Stomach (tissue), 8 donors: ENCODE measurements at regions not wholly inside any gene's neighbourhood (a gene's known extent, or its start where the extent isn't known, plus 50 kb on each side); places are given as distances from the start of the nearest gene placed in this dataset.
"Not testable (repeated sequence)": the region's sequence is repeated elsewhere in the genome, so short reads cannot be mapped to it uniquely, and the experiment has no call there.

Source experiments
- DNase-seq, 2 donors: peaks; one replicate each; pipeline versions ENCODE4 v3.0.0 to v3.0.0-alpha.2; 2013 to 2019
- H3K27ac ChIP-seq, 5 donors: fragments of 200-600 bp in 4 of 5; sonication (generic) in 4 of 5; one replicate each; pipeline ENCODE4 v1.5.1; 2013 to 2019; ENCODE audit warnings: mild to moderate bottlenecking in 1 of 5, moderate library complexity in 1 of 5
- H3K27me3 ChIP-seq, 3 donors: fragments of 200-600 bp; sonication (generic); one replicate each; pipeline ENCODE4 v1.5.1; 2017 to 2019; ENCODE audit warnings: mixed run types in 1 of 3
- H3K36me3 ChIP-seq, 4 donors: fragments of 200-600 bp; sonication (generic); 1 replicate in 3 of 4; 2 replicates in 1 of 4; pipeline ENCODE4 v1.5.1; 2016 to 2019
- H3K4me1 ChIP-seq, 4 donors: fragments of 200-600 bp; sonication (generic); one replicate each; pipeline ENCODE4 v1.5.1; 2016 to 2019
- H3K4me3 ChIP-seq, 4 donors: fragments of 200-600 bp; sonication (generic) in 3 of 4; one replicate each; pipeline ENCODE4 v1.5.1; 2016 to 2019; ENCODE audit warnings: mild to moderate bottlenecking in 1 of 4
- H3K9me3 ChIP-seq, 4 donors: fragments of 200-600 bp; sonication (generic); one replicate each; pipeline ENCODE4 v1.5.1; 2016 to 2019
- EP300 ChIP-seq: sonication (generic); formaldehyde crosslinking; IDR thresholded peaks from one replicate; pipeline ENCODE4 v1.6.1; 2017; ENCODE audit warnings: antibody characterized with exemption
- POLR2A ChIP-seq, 4 donors: fragments of 450-650 bp; IDR thresholded peaks; one replicate each; pipeline ENCODE4 v1.6.1; 2016; ENCODE audit warnings: antibody characterized with exemption in 4 of 4, control low read depth in 2 of 4, mild to moderate bottlenecking in 1 of 4, moderate library complexity in 1 of 4
- POLR2AphosphoS5 ChIP-seq, 3 donors: sonication (generic); formaldehyde crosslinking; IDR thresholded peaks; one replicate each; pipeline ENCODE4 v1.6.1; 2016; ENCODE audit warnings: antibody characterized with exemption in 3 of 3
- whole genome bisulfite sequencing, 5 donors: extraction: QIAGEN DNeasy Blood & Tissue Kit in 3 of 5; methylation state at CpG; one replicate each; pipeline versions ENCODE4 v1.1.5 to v1.1.7; 2013 to 2018; 5-methylcytosine and 5-hydroxymethylcytosine counted together
- intact Hi-C: fragments of 100-400 bp; cut with DNase I; formaldehyde crosslinking; loops from one replicate; pipeline ENCODE4 v1.15.1; 2023; ENCODE audit warnings: low total_unique reads
- TF ChIP-seq, protein P1 (sequence below), 7 experiments: fragments of 450-650 bp in 4 of 7; fragments of 200-600 bp in 3 of 7; sonication (generic) in 3 of 7; IDR thresholded peaks; one replicate each; pipeline ENCODE4 v1.5.1; 2016 to 2019; ENCODE audit warnings: antibody characterized with exemption in 7 of 7, control low read depth in 2 of 7, mild to moderate bottlenecking in 1 of 7
- donor health status: healthy with polysubstance abuse.
- donor health status: Bipolar disorder and iron deficiency.
- donor health status: healthy.

DNA sequence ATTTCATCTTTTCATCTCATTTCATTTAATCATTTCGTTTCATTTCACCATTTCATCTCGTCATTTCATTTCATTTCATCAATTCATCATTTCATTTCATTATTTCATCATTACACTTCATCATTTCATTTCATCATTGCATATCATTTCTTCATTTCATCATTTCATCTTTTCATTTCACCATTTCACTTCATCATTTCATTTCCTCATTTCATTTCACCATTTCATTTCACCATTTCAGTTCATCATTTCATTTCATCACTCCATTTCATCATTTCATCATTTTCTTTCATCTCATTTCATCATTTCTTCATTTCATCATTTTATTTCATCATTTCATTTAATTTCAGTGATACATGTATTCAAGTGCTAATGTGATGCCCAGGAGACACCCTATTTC lies 127.1 kb downstream of the ANKRD30BL start:
- peaks cover 4 to 15% (median 13%) of the 10 kb centered on the region in 4 donors for H3K4me1 ChIP-seq
- H3K27me3 ChIP-seq = peaks cover 0 to 31% (median 21%) of the 10 kb centered on the region in 3 donors
- no peak overlapping the region for H3K4me3 ChIP-seq
- no peaks in the 10 kb centered on the region for H3K36me3 ChIP-seq
- TF ChIP-seq EP300 (no peak), POLR2AphosphoS5 (IDR thresholded peaks at IDR 0.05) (no peak), POLR2A (IDR thresholded peaks at IDR 0.05) (no peak)
- TF ChIP-seq, protein P1, sequence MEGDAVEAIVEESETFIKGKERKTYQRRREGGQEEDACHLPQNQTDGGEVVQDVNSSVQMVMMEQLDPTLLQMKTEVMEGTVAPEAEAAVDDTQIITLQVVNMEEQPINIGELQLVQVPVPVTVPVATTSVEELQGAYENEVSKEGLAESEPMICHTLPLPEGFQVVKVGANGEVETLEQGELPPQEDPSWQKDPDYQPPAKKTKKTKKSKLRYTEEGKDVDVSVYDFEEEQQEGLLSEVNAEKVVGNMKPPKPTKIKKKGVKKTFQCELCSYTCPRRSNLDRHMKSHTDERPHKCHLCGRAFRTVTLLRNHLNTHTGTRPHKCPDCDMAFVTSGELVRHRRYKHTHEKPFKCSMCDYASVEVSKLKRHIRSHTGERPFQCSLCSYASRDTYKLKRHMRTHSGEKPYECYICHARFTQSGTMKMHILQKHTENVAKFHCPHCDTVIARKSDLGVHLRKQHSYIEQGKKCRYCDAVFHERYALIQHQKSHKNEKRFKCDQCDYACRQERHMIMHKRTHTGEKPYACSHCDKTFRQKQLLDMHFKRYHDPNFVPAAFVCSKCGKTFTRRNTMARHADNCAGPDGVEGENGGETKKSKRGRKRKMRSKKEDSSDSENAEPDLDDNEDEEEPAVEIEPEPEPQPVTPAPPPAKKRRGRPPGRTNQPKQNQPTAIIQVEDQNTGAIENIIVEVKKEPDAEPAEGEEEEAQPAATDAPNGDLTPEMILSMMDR (IDR thresholded peaks at IDR 0.05) = no peak
- no peaks in the 10 kb centered on the region for H3K9me3 ChIP-seq
- no peak for DNase-seq
- H3K27ac ChIP-seq = no peak overlapping the region
- 60 to 94% (median 66%) methylated on average over 2 of the region's 2 CpGs for WGBS, 5 donors
- intact Hi-C loops = no loop called here

DNA sequence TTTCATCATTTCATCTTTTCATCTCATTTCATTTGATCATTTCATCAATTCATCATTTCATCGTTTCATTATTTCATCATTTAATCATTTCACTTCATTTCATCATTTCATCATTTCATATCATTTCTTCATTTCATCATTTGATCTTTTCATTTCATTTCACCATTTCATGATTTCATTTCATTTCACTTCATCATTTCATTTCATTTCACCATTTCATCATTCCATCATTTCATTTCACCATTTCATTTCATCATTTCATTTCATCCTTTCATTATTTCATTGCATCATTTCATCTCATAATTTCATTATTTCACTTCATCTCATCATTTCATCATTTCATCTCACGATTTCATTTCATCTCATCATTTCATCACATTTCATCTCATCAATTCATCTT lies 127.8 kb downstream of the ANKRD30BL start:
- WGBS, 5 donors = 67 to 80% (median 77%) methylated on average over 2 of the region's 2 CpGs
- Histone ChIP-seq H3K27me3 (peaks cover 0 to 24% (median 21%) of the 10 kb centered on the region in 3 donors), H3K36me3 (no peaks in the 10 kb centered on the region), H3K4me1 (peaks cover 4 to 15% (median 12%) of the 10 kb centered on the region in 4 donors), H3K4me3 (no peak overlapping the region), H3K9me3 (no peaks in the 10 kb centered on the region), H3K27ac (no peak overlapping the region)
- TF ChIP-seq EP300 = no peak
- no peak for TF ChIP-seq POLR2AphosphoS5 (IDR thresholded peaks at IDR 0.05)
- TF ChIP-seq, protein P1 (IDR thresholded peaks at IDR 0.05) = no peak
- no peak for TF ChIP-seq POLR2A (IDR thresholded peaks at IDR 0.05)
- DNase-seq = no peak
- intact Hi-C loops = no loop called here

DNA sequence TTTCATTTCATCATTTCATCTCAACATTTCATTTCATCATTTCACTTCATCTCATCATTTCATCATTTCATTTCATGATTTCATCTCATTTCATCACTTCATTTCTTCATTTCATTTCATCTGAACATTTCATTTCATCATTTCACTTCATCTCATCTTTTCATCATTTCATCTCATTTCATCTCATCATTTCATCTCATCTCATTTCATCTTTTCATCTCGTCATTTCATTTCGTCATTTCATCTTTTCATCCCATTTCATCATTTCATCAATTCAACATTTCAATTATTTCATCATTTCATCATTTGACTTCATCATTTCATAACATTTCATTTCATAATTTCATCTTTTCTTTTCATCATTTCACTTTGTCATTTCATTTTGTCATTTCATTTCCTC lies 128.4 kb downstream of the ANKRD30BL start:
- TF ChIP-seq POLR2A (IDR thresholded peaks at IDR 0.05) (no peak), EP300 (no peak), POLR2AphosphoS5 (IDR thresholded peaks at IDR 0.05) (no peak)
- TF ChIP-seq, protein P1 (IDR thresholded peaks at IDR 0.05) = no peak

DNA sequence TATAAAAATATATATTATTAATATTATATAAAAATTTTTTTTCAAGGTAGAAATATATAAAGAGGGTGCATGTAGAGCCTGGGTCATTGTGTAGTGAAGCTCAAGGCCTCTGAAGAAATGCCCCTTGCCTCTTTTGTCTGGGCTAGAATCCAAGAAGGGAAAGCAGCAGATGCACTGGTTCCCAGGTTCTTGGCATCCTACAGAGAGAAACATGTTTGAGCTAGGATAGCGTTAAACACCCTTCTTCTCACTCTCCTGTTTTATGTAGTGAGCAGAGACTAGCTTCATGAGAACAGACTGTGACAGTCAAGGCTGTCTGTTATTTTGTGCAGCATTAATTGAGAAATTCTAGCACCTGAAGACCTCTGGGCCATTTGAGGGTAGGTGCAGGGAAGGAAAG lies 149.7 kb downstream of the ANKRD30BL start:
- DNase-seq, H3K4me3 ChIP-seq, H3K27ac ChIP-seq, H3K36me3 ChIP-seq, intact Hi-C loops, H3K9me3 ChIP-seq: not testable (repeated sequence)
- 65 to 93% (median 75%) methylated on average over 1 of the region's 1 CpG for WGBS, 5 donors
- Histone ChIP-seq H3K27me3 (peaks cover 0 to 36% (median 15%) of the 10 kb centered on the region in 3 donors), H3K4me1 (peaks cover 0 to 11% (median 7%) of the 10 kb centered on the region in 4 donors)

More for the DNA sequence above, 128.4 kb downstream of the ANKRD30BL start:
- Histone ChIP-seq H3K4me3 (no peak overlapping the region), H3K36me3 (no peaks in the 10 kb centered on the region), H3K9me3 (no peaks in the 10 kb centered on the region), H3K27ac (no peak overlapping the region), H3K27me3 (peaks cover 0 to 18% (median 15%) of the 10 kb centered on the region in 3 donors), H3K4me1 (peaks cover 4 to 11% (median 8%) of the 10 kb centered on the region in 4 donors)
- intact Hi-C loops = no loop called here
- 81 to 91% (median 86%) methylated on average over 2 of the region's 2 CpGs for WGBS, 5 donors
- DNase-seq = no peak

DNA sequence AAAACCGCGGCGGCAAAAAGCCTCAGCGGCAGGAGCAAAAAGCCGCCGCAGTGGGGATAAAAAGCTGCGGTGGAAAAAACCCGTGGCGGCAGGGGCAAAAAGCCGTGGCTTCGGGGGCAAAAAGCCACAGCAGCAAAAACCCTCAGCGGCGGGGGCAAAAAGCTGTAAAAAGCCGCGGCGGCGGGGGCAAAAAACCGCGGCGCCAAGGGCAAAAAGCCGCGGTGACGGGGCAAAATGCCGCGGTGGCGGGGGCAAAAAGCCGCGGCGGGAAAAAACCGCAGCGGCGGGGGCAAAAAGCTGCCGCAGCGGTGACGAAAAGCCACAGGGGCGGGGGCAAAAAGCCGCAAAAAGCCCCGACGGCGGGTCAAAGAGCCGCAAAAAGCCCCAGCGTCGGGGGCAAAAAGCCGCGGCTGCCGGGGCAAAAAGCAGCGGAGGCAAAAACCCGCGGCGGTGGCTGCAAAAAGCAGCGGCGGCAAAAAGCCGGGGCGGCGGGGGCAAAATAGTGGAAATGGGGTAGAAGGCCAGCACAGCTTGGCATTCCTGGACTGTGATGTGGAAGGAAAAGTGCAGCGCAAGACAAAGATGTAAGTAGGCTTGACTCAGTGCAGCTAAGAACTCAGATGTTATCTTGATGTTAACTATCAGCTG lies 151.8 kb downstream of the ANKRD30BL start:
- 2 to 4% (median 3%) methylated on average over 48 to 56 of the region's 56 CpGs for WGBS, 5 donors
- peak in 1 of 2 donors; percentile 4 for DNase-seq
- Histone ChIP-seq H3K27me3 (peaks cover 0 to 36% (median 15%) of the 10 kb centered on the region in 3 donors), H3K27ac (no peak overlapping the region), H3K9me3 (no peaks in the 10 kb centered on the region), H3K4me1 (peaks cover 0 to 11% (median 7%) of the 10 kb centered on the region in 4 donors), H3K4me3 (peak overlapping the region; percentile 38 to 44 (median 40)), H3K36me3 (no peaks in the 10 kb centered on the region)
- no peak for TF ChIP-seq POLR2A (IDR thresholded peaks at IDR 0.05)
- TF ChIP-seq, protein P1 (IDR thresholded peaks at IDR 0.05) = no peak
- no peak for TF ChIP-seq EP300
- TF ChIP-seq POLR2AphosphoS5 (IDR thresholded peaks at IDR 0.05) = no peak
- intact Hi-C loops = no loop called here
